VCaP (cell line): ENCODE measurements at regions not wholly inside any gene's neighbourhood (a gene's known extent, or its start where the extent isn't known, plus 50 kb on each side); places are given as distances from the start of the nearest gene placed in this dataset.
"Not testable (repeated sequence)": the region's sequence is repeated elsewhere in the genome, so short reads cannot be mapped to it uniquely, and the experiment has no call there.

ENCODE experiments used
- H3K27ac ChIP-seq: fragments of 450-650 bp; 2 replicates; pipeline ENCODE4 v1.5.1; 2017
- TF ChIP-seq, protein P1 (sequence below): fragments of 450-650 bp; conservative IDR thresholded peaks from 2 replicates; pipeline ENCODE4 v1.5.1; 2017; ENCODE audit warnings: mild to moderate bottlenecking, moderate library complexity

- H3K27ac ChIP-seq: no peak overlapping the region
- TF ChIP-seq, protein P1, sequence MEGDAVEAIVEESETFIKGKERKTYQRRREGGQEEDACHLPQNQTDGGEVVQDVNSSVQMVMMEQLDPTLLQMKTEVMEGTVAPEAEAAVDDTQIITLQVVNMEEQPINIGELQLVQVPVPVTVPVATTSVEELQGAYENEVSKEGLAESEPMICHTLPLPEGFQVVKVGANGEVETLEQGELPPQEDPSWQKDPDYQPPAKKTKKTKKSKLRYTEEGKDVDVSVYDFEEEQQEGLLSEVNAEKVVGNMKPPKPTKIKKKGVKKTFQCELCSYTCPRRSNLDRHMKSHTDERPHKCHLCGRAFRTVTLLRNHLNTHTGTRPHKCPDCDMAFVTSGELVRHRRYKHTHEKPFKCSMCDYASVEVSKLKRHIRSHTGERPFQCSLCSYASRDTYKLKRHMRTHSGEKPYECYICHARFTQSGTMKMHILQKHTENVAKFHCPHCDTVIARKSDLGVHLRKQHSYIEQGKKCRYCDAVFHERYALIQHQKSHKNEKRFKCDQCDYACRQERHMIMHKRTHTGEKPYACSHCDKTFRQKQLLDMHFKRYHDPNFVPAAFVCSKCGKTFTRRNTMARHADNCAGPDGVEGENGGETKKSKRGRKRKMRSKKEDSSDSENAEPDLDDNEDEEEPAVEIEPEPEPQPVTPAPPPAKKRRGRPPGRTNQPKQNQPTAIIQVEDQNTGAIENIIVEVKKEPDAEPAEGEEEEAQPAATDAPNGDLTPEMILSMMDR: no peak
Measured at GRCh38 chr9:32161720-32162119, 222.7 kb upstream of the ACO1 start.

DNA sequence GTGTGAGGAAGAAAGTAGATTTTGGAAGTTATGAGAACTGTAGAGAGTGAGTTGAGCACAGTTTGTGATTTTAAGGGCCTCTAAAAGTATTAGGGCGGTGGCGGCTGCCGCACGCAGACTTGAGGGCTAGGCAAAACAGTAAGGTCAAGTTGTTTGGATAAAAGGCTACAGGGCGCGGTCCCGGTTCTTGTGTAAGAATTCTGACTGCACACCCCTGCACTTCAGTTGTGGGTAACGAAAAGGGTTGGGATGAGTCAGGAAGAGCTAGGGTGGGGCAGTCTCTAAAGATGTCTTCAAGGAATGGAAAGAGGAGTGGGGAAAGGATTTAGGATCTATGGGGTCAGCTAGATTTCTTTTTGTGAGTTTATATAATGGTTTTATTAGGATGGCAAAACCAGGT lies 218.1 kb upstream of the ACO1 start:
- not testable (repeated sequence) for H3K27ac ChIP-seq

DNA sequence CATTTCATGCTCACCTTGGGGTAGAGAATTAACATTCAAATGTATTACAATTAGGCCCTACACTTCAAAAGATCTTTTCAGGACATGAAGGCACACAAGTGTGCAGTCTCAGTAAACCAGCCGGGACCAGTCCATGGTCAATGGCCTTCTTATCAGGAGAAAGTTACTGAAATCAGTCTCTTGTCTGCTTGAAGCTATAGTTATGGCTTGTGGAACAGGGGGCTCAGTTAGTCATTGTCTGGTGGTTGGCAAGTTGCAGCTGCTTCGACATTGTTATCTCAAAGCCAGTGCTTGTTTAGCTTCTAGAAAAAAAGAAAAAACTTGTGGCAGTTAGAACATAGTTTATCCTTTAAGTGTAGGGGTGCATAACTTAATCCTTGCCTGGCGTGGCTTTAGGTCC lies 213.1 kb upstream of the ACO1 start:
- TF ChIP-seq, protein P1: no peak

GRCh38 chr9:32172256-32172655 lies 212.2 kb upstream of the ACO1 start:
- no peak overlapping the region for H3K27ac ChIP-seq
- TF ChIP-seq, protein P1: no peak

More for the DNA sequence above, 213.1 kb upstream of the ACO1 start:
- no peak overlapping the region for H3K27ac ChIP-seq

DNA sequence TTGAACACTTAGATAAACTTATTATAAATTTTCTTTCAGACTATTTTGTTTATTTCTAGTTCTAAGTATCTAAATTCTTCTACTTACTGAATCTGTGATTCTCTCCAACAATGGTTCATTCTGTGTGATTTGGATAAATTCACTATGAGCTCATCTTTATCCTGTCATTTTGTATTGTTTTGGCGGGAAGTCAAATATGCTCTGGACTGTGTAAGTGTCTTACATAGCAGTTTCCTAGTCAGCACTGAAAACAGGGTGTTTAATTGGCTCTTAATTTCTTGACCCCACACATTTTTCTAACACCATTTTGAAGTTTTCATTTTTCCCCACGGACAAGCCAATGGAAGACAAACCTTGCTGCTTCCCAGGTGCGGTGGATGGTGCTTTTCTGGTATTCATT lies 207.0 kb upstream of the ACO1 start:
- no peak overlapping the region for H3K27ac ChIP-seq
- TF ChIP-seq, protein P1: no peak

DNA sequence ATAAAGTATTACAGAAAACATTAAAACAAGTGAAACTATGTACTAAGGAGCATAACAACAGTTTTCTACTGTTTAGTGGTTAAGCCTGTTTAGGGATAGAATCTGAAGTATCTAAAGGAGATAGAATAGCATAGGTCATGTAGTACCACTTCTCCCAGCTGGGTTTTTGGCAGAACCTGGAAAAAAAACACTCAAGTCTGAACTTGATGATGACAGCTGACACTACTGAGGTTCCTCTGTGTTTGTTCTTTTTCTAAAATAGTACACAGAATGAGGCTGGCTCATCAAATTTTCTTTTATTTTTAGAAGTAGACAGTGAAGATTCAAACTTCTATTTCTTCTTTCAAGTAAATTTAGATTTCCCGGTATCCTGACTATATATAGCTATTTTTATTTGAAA lies 203.8 kb upstream of the ACO1 start:
- TF ChIP-seq, protein P1: no peak
- H3K27ac ChIP-seq: no peak overlapping the region

GRCh38 chr9:32200241-32200640 lies 184.2 kb upstream of the ACO1 start:
- no peak overlapping the region for H3K27ac ChIP-seq
- TF ChIP-seq, protein P1: no peak

DNA sequence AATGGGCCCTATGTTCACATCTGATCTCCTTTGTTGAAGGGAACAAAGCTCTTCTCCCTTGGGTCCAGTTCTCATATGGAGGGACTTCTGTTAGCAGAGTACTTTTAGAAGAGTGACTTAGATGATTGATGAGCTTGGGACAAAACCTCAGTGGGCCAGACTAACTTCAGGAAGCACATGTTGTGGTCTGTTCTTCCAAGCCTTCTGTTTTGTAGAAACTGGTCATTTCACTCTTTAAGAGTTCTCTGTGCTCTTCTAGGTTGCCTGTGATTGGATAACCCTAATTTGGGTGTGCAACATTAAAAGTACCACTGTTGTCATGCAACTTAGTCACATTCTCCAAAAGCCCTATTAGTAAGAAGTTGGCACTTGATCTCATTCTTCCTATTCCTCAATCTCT lies 183.5 kb upstream of the ACO1 start:
- TF ChIP-seq, protein P1: no peak
- H3K27ac ChIP-seq: no peak overlapping the region

DNA sequence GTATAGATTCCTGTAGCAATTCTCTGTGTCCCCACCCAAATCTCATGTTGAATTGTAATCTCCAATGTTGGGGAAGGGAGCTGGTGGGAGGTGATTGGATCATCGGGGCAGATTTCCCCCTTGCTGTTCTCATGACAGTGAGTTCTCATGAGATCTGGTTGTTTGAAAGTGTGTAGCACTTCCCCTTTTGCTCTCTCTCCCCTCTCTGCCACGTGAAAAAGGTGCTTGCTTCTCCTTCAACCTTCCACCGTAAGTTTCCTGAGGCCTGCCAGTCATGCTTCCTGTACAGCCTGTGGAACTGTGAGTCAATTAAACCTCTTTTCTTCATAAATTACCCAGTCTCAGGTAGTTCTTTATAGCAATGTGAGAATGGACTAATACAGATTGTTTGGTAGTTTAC lies 175.3 kb upstream of the ACO1 start:
- not testable (repeated sequence) for H3K27ac ChIP-seq
